Astrocyte (in vitro differentiated cells and primary cell): ENCODE measurements at regions not wholly inside any gene's neighbourhood (a gene's known extent, or its start where the extent isn't known, plus 50 kb on each side); places are given as distances from the start of the nearest gene placed in this dataset.

ENCODE experiments used
- CTCF ChIP-seq: IDR thresholded peaks from 2 replicates; pipeline ENCODE4 v1.5.1; 2011; ENCODE audit warnings: low read depth, mild to moderate bottlenecking, inconsistent platforms, low read length, moderate library complexity; ENCODE audit not compliant: insufficient read depth
- EZH2 ChIP-seq: IDR thresholded peaks from 2 replicates; pipeline ENCODE4 v1.6.1; 2012; ENCODE audit warnings: mild to moderate bottlenecking, low read length, inconsistent platforms; ENCODE audit not compliant: insufficient read depth

- no peak for TF ChIP-seq CTCF
- TF ChIP-seq EZH2: no peak
Measured at GRCh38 chr18:29161429-29161828, 984.5 kb upstream of the CDH2 start.
